ENCODE measurements at regions not wholly inside any gene's neighbourhood (a gene's known extent, or its start where the extent isn't known, plus 50 kb on each side); places are given as distances from the start of the nearest gene placed in this dataset.

- Histone ChIP-seq H3K4me2 (replicated peaks; ENCODE audit: extremely low read depth, low read length, poor library complexity, severe bottlenecking) (no peak overlapping the region), H3K36me3 (replicated peaks in 1 of 2; ENCODE audit: control insufficient read depth in 1 of 2, insufficient read depth in 2 of 2, low read length in 2 of 2) (no peaks in the 10 kb centered on the region), H3K9ac (ENCODE audit: insufficient read depth, low read length, poor library complexity, severe bottlenecking) (no peak overlapping the region), H4K20me1 (ENCODE audit: insufficient read depth, low read length) (no peaks in the 10 kb centered on the region), H3K79me2 (ENCODE audit: insufficient read depth, low read length) (no peaks in the 10 kb centered on the region), H3K27ac (ENCODE audit: low read depth in 1 of 2, low read length in 2 of 2) (no peak overlapping the region), H3K4me1 (ENCODE audit: control insufficient read depth in 1 of 2, insufficient read depth in 2 of 2, low read length in 2 of 2) (no peaks in the 10 kb centered on the region), H3K27me3 (ENCODE audit: control insufficient read depth in 2 of 2, insufficient read depth in 2 of 2, low read length in 2 of 2) (no peaks in the 10 kb centered on the region), H3K4me3 (replicated peaks in 1 of 3; ENCODE audit: low read depth in 2 of 3, low read length in 3 of 3) (no peak overlapping the region), H3K9me3 (replicated peaks in 1 of 2; ENCODE audit: control insufficient read depth in 1 of 2, insufficient read depth in 1 of 2, low read length in 2 of 2) (peaks cover 0 to 15% of the 10 kb centered on the region in 2 donors), H2AFZ (ENCODE audit: insufficient read depth, low read depth, low read length, poor library complexity, severe bottlenecking) (no peak overlapping the region)
- Mint-ChIP-seq H3K36me3 (no peaks in the 10 kb centered on the region), H3K9me3 (peaks cover 0 to 16% (median 3%) of the 10 kb centered on the region in 7 donors), H3K4me3 (no peak overlapping the region), H3K27ac (no peak overlapping the region), H3K27me3 (ENCODE audit: low read depth in 3 of 3) (peaks cover 0 to 2% (median 0%) of the 10 kb centered on the region in 3 donors), H3K4me1 (no peaks in the 10 kb centered on the region)
- intact Hi-C loops (cut with micrococcal nuclease) = no loop called here
- DNase-seq = no peak
- WGBS (ENCODE audit: insufficient coverage) = 98% methylated on average over 13 of the region's 14 CpGs
- TF ChIP-seq, protein P1, sequence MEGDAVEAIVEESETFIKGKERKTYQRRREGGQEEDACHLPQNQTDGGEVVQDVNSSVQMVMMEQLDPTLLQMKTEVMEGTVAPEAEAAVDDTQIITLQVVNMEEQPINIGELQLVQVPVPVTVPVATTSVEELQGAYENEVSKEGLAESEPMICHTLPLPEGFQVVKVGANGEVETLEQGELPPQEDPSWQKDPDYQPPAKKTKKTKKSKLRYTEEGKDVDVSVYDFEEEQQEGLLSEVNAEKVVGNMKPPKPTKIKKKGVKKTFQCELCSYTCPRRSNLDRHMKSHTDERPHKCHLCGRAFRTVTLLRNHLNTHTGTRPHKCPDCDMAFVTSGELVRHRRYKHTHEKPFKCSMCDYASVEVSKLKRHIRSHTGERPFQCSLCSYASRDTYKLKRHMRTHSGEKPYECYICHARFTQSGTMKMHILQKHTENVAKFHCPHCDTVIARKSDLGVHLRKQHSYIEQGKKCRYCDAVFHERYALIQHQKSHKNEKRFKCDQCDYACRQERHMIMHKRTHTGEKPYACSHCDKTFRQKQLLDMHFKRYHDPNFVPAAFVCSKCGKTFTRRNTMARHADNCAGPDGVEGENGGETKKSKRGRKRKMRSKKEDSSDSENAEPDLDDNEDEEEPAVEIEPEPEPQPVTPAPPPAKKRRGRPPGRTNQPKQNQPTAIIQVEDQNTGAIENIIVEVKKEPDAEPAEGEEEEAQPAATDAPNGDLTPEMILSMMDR (IDR thresholded peaks at IDR 0.05) = no peak
Observed at GRCh38 chr2:142748559-142749099, 128.8 kb upstream of the KYNU start.

DNA sequence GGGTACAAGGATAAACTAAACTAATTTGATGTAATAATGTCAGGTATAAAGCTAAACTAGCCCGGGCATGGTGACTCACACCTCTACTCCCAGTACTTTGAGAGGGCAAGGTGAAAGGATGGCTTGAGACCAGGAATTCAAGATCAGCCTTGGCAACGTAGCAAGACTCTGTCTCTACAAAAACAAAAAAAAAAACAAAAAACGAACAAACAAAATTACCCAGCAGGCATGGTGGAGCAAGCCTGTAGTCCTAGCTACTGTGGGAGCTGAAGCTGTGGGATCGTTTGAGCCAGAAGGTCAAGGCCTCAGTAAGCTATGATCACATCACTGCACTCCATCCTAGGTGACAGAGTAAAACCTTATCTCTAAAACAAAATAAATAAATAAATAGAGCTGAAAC lies 131.8 kb upstream of the KYNU start:
- Histone ChIP-seq H4K20me1 (ENCODE audit: insufficient read depth, low read length) (no peaks in the 10 kb centered on the region), H3K27me3 (ENCODE audit: control insufficient read depth in 2 of 2, insufficient read depth in 2 of 2, low read length in 2 of 2) (no peaks in the 10 kb centered on the region), H3K9me3 (replicated peaks in 1 of 2; ENCODE audit: control insufficient read depth in 1 of 2, insufficient read depth in 1 of 2, low read length in 2 of 2) (peaks cover 0 to 15% of the 10 kb centered on the region in 2 donors), H3K36me3 (replicated peaks in 1 of 2; ENCODE audit: control insufficient read depth in 1 of 2, insufficient read depth in 2 of 2, low read length in 2 of 2) (no peaks in the 10 kb centered on the region), H3K9ac (ENCODE audit: insufficient read depth, low read length, poor library complexity, severe bottlenecking) (no peak overlapping the region), H3K4me3 (replicated peaks in 1 of 3; ENCODE audit: low read depth in 2 of 3, low read length in 3 of 3) (no peak overlapping the region), H3K4me1 (ENCODE audit: control insufficient read depth in 1 of 2, insufficient read depth in 2 of 2, low read length in 2 of 2) (no peaks in the 10 kb centered on the region), H3K4me2 (replicated peaks; ENCODE audit: extremely low read depth, low read length, poor library complexity, severe bottlenecking) (no peak overlapping the region), H3K27ac (ENCODE audit: low read depth in 1 of 2, low read length in 2 of 2) (no peak overlapping the region), H2AFZ (ENCODE audit: insufficient read depth, low read depth, low read length, poor library complexity, severe bottlenecking) (no peak overlapping the region), H3K79me2 (ENCODE audit: insufficient read depth, low read length) (no peaks in the 10 kb centered on the region)
- DNase-seq = no peak
- Mint-ChIP-seq H3K36me3 (no peaks in the 10 kb centered on the region), H3K9me3 (peaks cover 0 to 13% (median 3%) of the 10 kb centered on the region in 7 donors), H3K27me3 (ENCODE audit: low read depth in 3 of 3) (peaks cover 0 to 2% (median 0%) of the 10 kb centered on the region in 3 donors), H3K27ac (no peak overlapping the region), H3K4me1 (no peaks in the 10 kb centered on the region), H3K4me3 (no peak overlapping the region)
- WGBS (ENCODE audit: insufficient coverage) = 100% methylated on average over 1 of the region's 4 CpGs
- TF ChIP-seq, protein P1 (IDR thresholded peaks at IDR 0.05) = no peak
- intact Hi-C loops (cut with micrococcal nuclease) = no loop called here
